ENCODE measurements at regions not wholly inside any gene's neighbourhood (a gene's known extent, or its start where the extent isn't known, plus 50 kb on each side); places are given as distances from the start of the nearest gene placed in this dataset.
A peak's percentile ranks its signal among the peaks of the same experiment; 100 is the strongest.
"Not testable (repeated sequence)": the region's sequence is repeated elsewhere in the genome, so short reads cannot be mapped to it uniquely, and the experiment has no call there.

DNA sequence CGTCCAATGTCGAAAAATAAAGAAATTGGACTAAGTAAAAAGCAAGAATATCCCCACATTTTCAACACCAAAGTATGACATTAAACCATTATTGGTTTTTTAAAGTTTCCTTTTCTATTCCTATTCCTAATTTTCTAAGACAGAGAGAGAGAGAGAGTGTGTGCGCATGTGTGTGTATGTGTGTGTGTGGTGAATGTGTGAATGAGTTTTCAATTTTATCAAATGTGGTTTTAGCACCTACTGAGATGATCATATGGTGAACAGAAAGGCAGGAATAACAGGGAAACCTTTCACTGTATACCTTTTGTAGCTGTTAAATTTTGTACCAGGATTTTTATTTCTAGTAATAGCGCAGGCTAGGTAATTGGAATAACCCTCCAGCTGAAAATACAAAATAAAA lies 80.4 kb upstream of the RAP1B start:
- Histone ChIP-seq H3K4me3 (ENCODE audit: low read length in 2 of 2) (no peak overlapping the region), H3K9me3 (ENCODE audit: control insufficient read depth in 2 of 2, low read length in 2 of 2) (no peaks in the 10 kb centered on the region), H3K9ac (ENCODE audit: low read length in 2 of 2) (no peak overlapping the region), H3K27me3 (ENCODE audit: control insufficient read depth in 1 of 2, insufficient read depth in 2 of 2, low read length in 2 of 2) (no peaks in the 10 kb centered on the region), H3K27ac (ENCODE audit: low read length) (no peak overlapping the region), H3K4me1 (ENCODE audit: control insufficient read depth, insufficient read depth, low read length) (no peaks in the 10 kb centered on the region), H3K36me3 (ENCODE audit: control insufficient read depth in 2 of 2, insufficient read depth in 2 of 2, low read length in 2 of 2) (no peaks in the 10 kb centered on the region)

DNA sequence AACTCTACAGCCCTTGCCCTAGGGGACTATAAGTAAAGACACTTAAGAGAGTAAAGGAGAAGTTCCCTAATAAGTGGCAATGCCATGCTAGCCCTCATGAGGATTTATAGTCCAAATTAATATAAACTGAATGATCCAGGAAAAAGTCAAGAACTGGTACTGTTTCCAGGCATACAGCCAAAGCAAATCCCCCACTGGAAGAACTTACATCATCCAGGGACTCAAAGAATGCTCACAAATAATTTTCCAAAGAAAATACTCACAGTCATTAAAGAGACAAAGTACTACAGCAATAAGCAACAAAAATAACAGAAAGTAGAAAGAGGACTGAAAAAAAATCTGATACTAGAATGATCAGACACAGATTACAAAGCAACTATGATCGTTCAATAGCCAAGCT lies 79.7 kb upstream of the RAP1B start:
- Histone ChIP-seq H3K9ac (ENCODE audit: low read length in 2 of 2) (no peak overlapping the region), H3K4me3 (ENCODE audit: low read length in 2 of 2) (no peak overlapping the region), H3K36me3 (ENCODE audit: control insufficient read depth in 2 of 2, insufficient read depth in 2 of 2, low read length in 2 of 2) (no peaks in the 10 kb centered on the region), H3K27ac (ENCODE audit: low read length) (no peak overlapping the region), H3K27me3 (ENCODE audit: control insufficient read depth in 1 of 2, insufficient read depth in 2 of 2, low read length in 2 of 2) (no peaks in the 10 kb centered on the region), H3K9me3 (ENCODE audit: control insufficient read depth in 2 of 2, low read length in 2 of 2) (no peaks in the 10 kb centered on the region), H3K4me1 (ENCODE audit: control insufficient read depth, insufficient read depth, low read length) (no peaks in the 10 kb centered on the region)

DNA sequence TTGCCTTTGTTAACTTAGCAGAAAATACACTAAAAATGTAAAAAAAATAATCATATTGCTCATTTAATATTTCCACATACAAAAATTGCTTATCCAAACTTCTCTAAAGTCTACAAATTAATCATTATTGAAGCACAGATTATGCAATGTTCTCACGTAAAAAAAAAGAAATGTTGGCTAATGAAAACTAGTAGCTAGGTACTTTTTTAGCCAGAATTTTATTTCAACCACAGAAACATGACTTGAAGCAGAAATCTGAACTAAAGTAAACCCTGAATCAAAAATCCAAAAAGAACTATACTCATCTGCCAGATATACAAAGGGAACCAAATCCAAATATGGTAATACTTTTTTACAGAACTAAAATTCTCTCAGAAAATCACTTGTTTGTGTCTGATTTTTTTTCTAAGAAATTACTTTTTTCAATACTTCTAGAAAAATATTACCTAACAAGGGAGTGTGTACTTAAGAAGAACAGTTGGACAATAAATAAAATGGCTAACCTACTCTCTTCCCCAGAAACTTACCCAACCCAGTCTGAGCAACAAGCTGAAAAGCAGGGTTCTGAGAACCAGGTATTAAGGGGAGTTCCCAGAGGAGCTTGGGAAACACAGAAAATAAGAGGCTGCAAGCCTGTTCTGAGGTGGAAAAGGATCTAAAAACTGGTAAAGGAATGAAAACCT lies 78.4 kb upstream of the RAP1B start:
- H3K9me3 ChIP-seq (ENCODE audit: control insufficient read depth in 2 of 2, low read length in 2 of 2): no peaks in the 10 kb centered on the region
- no peak overlapping the region for H3K4me3 ChIP-seq (ENCODE audit: low read length in 2 of 2)

DNA sequence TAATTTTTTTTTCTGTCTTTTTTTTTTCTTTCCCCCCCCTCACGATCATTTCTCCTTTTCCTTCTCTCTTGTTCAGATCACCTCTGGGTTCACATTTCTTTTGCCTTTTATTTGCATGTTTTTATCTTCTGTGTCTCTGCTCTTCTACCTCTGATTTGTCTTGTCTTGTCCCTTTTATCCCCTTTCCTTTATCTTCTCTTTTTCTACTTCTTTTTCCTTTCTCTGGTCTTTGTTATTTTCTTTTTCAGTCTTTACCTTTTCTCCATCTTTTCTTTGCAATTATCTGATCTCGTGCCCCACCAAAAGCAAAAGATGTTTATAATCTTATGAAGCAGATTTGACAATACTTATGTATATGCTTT lies 77.8 kb upstream of the RAP1B start:
- no peaks in the 10 kb centered on the region for H3K36me3 ChIP-seq (ENCODE audit: control insufficient read depth in 2 of 2, insufficient read depth in 2 of 2, low read length in 2 of 2)
- no peak overlapping the region for H3K27ac ChIP-seq (ENCODE audit: low read length)
- H3K9ac ChIP-seq (ENCODE audit: low read length in 2 of 2): no peak overlapping the region
- H3K4me1 ChIP-seq (ENCODE audit: control insufficient read depth, insufficient read depth, low read length): no peaks in the 10 kb centered on the region
- no peaks in the 10 kb centered on the region for H3K27me3 ChIP-seq (ENCODE audit: control insufficient read depth in 1 of 2, insufficient read depth in 2 of 2, low read length in 2 of 2)
- no peak overlapping the region for H3K4me3 ChIP-seq (ENCODE audit: low read length in 2 of 2)
- no peaks in the 10 kb centered on the region for H3K9me3 ChIP-seq (ENCODE audit: control insufficient read depth in 2 of 2, low read length in 2 of 2)

More for the DNA sequence above, 78.4 kb upstream of the RAP1B start:
- Histone ChIP-seq H3K36me3 (ENCODE audit: control insufficient read depth in 2 of 2, insufficient read depth in 2 of 2, low read length in 2 of 2) (no peaks in the 10 kb centered on the region), H3K9ac (ENCODE audit: low read length in 2 of 2) (no peak overlapping the region), H3K4me1 (ENCODE audit: control insufficient read depth, insufficient read depth, low read length) (no peaks in the 10 kb centered on the region), H3K27me3 (ENCODE audit: control insufficient read depth in 1 of 2, insufficient read depth in 2 of 2, low read length in 2 of 2) (no peaks in the 10 kb centered on the region), H3K27ac (ENCODE audit: low read length) (no peak overlapping the region)

DNA sequence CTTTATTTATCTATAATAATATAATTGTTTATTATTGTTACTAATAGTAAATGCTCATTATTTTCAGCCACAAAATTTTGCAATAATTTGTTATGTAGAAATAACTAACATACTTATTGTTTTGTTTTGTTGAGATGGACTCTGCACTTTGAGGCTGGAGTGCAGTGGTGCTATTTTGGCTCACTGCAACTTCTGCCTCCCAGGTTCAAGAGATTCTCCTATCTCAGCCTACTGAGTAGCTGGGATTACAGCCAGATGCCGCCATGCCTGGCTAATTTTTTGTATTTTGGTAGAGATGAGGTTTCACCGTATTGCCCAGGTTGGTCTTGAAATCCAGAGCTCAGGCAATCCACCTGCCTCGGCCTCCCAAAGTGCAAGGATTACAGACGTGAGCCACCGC lies 76.6 kb upstream of the RAP1B start:
- Histone ChIP-seq H3K27me3 (ENCODE audit: control insufficient read depth in 1 of 2, insufficient read depth in 2 of 2, low read length in 2 of 2) (no peaks in the 10 kb centered on the region), H3K36me3 (ENCODE audit: control insufficient read depth in 2 of 2, insufficient read depth in 2 of 2, low read length in 2 of 2) (no peaks in the 10 kb centered on the region), H3K4me1 (ENCODE audit: control insufficient read depth, insufficient read depth, low read length) (peaks cover under 1% of the 10 kb centered on the region), H3K4me3 (ENCODE audit: low read length in 2 of 2) (no peak overlapping the region), H3K9ac (ENCODE audit: low read length in 2 of 2) (no peak overlapping the region), H3K27ac (ENCODE audit: low read length) (no peak overlapping the region), H3K9me3 (ENCODE audit: control insufficient read depth in 2 of 2, low read length in 2 of 2) (no peaks in the 10 kb centered on the region)

DNA sequence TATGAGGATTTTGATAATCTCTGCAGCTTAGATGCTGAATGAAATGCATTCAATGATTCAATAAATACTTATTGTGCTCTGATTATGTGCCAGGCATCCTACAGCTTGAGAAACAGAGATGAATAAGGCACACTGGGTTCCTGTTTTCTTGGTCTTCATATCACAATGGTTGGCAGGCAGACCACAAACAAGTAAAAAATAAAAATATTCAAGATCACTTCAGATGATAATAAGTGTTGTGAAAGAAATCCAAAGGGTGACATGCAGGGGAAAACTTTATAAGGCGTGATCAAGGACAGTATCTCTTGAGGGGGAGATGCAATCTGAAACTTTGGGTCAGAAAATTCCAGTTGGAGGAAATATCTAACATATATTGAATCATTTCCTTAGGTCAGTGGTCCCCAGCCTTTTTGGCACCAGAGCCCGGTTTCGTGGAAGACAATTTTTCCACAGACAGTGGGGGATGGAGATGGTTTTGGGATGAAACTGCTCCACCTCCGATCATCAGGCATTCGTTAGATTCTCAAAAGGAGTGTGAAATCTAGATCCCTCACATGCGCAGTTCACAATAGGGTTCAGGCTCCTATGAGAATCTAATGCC lies 73.7 kb upstream of the RAP1B start:
- H3K27ac ChIP-seq (ENCODE audit: low read length): no peak overlapping the region
- no peaks in the 10 kb centered on the region for H3K36me3 ChIP-seq (ENCODE audit: control insufficient read depth in 2 of 2, insufficient read depth in 2 of 2, low read length in 2 of 2)
- H3K27me3 ChIP-seq (ENCODE audit: control insufficient read depth in 1 of 2, insufficient read depth in 2 of 2, low read length in 2 of 2): no peaks in the 10 kb centered on the region
- no peak overlapping the region for H3K4me3 ChIP-seq (ENCODE audit: low read length in 2 of 2)
- H3K9me3 ChIP-seq (ENCODE audit: control insufficient read depth in 2 of 2, low read length in 2 of 2): no peaks in the 10 kb centered on the region
- peaks cover 3% of the 10 kb centered on the region for H3K4me1 ChIP-seq (ENCODE audit: control insufficient read depth, insufficient read depth, low read length)
- no peak overlapping the region for H3K9ac ChIP-seq (ENCODE audit: low read length in 2 of 2)

DNA sequence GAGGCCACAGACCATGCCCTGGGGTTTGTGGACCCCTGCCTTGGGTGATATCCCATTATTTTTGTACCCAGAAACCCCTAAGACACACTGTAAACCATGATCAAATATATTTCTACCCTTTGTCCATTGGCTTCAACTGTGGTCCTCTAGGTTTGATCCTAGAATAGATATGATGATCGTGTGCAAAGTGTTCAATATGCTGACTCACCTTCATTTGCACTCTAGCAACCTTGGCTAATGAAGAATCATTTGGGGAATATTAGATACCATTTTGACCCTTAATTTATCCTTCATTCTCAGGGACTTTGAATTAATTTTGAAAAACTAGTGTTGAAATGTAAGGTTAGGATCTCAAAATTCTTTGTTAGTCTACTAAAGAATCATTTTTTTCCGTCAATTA lies 73.1 kb upstream of the RAP1B start:
- Histone ChIP-seq H3K27ac (ENCODE audit: low read length) (no peak overlapping the region), H3K27me3 (ENCODE audit: control insufficient read depth in 1 of 2, insufficient read depth in 2 of 2, low read length in 2 of 2) (no peaks in the 10 kb centered on the region), H3K36me3 (ENCODE audit: control insufficient read depth in 2 of 2, insufficient read depth in 2 of 2, low read length in 2 of 2) (no peaks in the 10 kb centered on the region), H3K9ac (ENCODE audit: low read length in 2 of 2) (no peak overlapping the region), H3K4me1 (ENCODE audit: control insufficient read depth, insufficient read depth, low read length) (peaks cover 3% of the 10 kb centered on the region), H3K4me3 (ENCODE audit: low read length in 2 of 2) (no peak overlapping the region), H3K9me3 (ENCODE audit: control insufficient read depth in 2 of 2, low read length in 2 of 2) (no peaks in the 10 kb centered on the region)

DNA sequence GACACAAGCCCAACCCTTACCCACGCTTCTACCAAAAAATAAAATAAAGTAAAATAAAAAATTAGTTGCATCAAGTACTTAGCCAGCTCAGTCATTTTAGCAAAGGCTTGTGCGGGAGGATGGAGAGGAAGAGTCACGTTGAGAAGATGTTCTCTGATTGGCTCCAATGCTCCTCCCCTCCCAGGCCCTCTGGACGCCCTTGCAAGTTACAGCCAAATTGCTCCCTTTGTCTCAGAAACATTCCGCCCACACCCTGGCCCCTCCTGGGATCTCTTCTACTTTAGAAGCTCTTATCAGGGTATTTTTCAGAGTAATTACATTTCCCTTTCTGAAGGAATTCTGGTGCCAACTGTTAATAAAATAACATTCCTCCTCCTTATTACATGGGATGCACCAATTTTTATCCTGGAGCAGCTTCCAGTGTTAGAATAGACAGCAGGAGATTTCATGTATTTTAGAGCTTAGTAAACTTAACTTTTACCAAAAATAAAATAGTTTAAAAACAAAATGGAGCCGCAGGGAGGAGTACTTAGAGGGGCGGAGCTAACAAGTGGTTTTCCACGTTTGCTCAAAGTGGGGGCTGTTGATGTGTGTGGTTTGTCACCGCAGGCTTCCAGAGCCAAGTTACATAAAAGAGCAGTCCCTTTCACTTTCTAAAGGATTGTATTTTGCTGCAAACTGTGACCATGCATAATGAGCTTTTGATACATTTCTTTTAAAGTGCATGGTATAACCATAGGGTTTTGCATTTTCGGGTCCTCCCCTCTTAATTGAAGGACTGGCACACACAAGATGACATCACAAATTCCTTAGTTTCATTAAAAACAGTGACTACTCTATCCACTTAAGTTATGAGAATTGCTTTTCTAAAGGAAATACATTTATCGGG lies 71.7 kb upstream of the RAP1B start:
- Histone ChIP-seq H3K27me3 (ENCODE audit: control insufficient read depth in 1 of 2, insufficient read depth in 2 of 2, low read length in 2 of 2) (no peaks in the 10 kb centered on the region), H3K27ac (ENCODE audit: low read length) (peak overlapping the region; percentile 41), H3K9me3 (ENCODE audit: control insufficient read depth in 2 of 2, low read length in 2 of 2) (no peaks in the 10 kb centered on the region), H3K4me3 (ENCODE audit: low read length in 2 of 2) (peak overlapping the region; percentile 49 to 57), H3K4me1 (ENCODE audit: control insufficient read depth, insufficient read depth, low read length) (peaks cover 3% of the 10 kb centered on the region), H3K9ac (ENCODE audit: low read length in 2 of 2) (no peak overlapping the region), H3K36me3 (ENCODE audit: control insufficient read depth in 2 of 2, insufficient read depth in 2 of 2, low read length in 2 of 2) (no peaks in the 10 kb centered on the region)

DNA sequence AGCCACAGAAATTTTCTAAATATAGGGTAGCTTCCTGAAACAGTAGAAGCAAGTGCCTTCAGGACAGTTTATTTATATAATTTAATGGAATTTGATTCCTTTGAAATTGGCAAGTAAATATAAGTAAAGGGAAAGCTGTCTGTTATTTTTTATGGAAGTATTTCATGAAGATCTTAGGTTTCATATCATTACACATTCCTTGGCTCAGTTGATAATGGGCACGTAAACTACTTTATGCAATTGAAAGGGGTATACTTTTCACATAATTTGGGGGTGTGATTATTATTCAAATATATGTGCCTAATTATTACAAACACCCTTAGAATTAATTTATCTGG lies 71.1 kb upstream of the RAP1B start:
- no peaks in the 10 kb centered on the region for H3K36me3 ChIP-seq (ENCODE audit: control insufficient read depth in 2 of 2, insufficient read depth in 2 of 2, low read length in 2 of 2)
- H3K9me3 ChIP-seq (ENCODE audit: control insufficient read depth in 2 of 2, low read length in 2 of 2): no peaks in the 10 kb centered on the region
- H3K4me1 ChIP-seq (ENCODE audit: control insufficient read depth, insufficient read depth, low read length): peaks cover 3% of the 10 kb centered on the region
- no peak overlapping the region for H3K9ac ChIP-seq (ENCODE audit: low read length in 2 of 2)
- H3K27me3 ChIP-seq (ENCODE audit: control insufficient read depth in 1 of 2, insufficient read depth in 2 of 2, low read length in 2 of 2): no peaks in the 10 kb centered on the region
- no peak overlapping the region for H3K27ac ChIP-seq (ENCODE audit: low read length)
- H3K4me3 ChIP-seq (ENCODE audit: low read length in 2 of 2): peak overlapping the region; percentile 49 to 57

DNA sequence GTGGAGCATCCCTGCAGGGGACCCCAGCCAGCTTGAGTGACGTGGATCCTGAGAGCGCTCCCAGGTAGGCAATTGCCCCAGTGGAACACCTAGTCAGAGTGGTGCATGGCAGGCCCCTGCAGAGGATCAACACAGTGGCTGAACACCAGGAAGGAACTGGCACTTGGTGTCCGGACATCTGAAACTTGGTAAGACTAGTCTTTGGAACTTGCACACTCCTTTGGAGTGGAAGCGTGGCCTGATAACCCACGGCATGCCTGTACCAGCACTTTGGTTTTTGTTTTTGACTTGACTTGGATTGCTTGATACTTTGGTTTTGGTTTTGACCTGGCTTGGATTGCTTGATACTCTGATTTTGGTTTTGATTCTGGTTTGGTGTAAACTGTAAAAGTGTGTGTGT lies 69.9 kb upstream of the RAP1B start:
- H3K27ac ChIP-seq (ENCODE audit: low read length); H3K9ac ChIP-seq (ENCODE audit: low read length in 2 of 2); H3K27me3 ChIP-seq (ENCODE audit: control insufficient read depth in 1 of 2, insufficient read depth in 2 of 2, low read length in 2 of 2); H3K4me1 ChIP-seq (ENCODE audit: control insufficient read depth, insufficient read depth, low read length); H3K4me3 ChIP-seq (ENCODE audit: low read length in 2 of 2); H3K36me3 ChIP-seq (ENCODE audit: control insufficient read depth in 2 of 2, insufficient read depth in 2 of 2, low read length in 2 of 2); H3K9me3 ChIP-seq (ENCODE audit: control insufficient read depth in 2 of 2, low read length in 2 of 2): not testable (repeated sequence)

DNA sequence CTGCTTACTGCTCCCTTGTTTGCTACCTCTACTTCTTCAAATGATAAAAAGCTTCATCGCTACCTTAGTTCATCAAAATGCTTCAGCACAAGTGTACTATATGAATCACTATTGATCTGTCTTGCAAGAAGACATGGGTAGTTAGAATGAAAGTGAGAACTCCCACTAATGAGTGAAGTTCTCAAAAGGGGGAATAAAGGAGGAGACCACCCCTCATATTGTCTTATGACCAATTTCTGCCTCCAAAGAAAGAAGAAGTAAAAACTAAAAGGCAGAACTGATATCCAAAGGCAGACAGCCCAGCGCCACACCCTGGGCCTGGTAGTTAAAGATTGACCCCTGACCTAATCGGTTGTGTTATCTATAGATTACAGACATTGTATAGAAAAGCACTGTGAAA lies 63.4 kb upstream of the RAP1B start:
- not testable (repeated sequence) for H3K27me3 ChIP-seq (ENCODE audit: control insufficient read depth in 1 of 2, insufficient read depth in 2 of 2, low read length in 2 of 2); H3K27ac ChIP-seq (ENCODE audit: low read length); H3K9me3 ChIP-seq (ENCODE audit: control insufficient read depth in 2 of 2, low read length in 2 of 2); H3K4me1 ChIP-seq (ENCODE audit: control insufficient read depth, insufficient read depth, low read length); H3K4me3 ChIP-seq (ENCODE audit: low read length in 2 of 2); H3K36me3 ChIP-seq (ENCODE audit: control insufficient read depth in 2 of 2, insufficient read depth in 2 of 2, low read length in 2 of 2); H3K9ac ChIP-seq (ENCODE audit: low read length in 2 of 2)
